Body of pancreas (tissue), 4 donors: ENCODE measurements at regions not wholly inside any gene's neighbourhood (a gene's known extent, or its start where the extent isn't known, plus 50 kb on each side); places are given as distances from the start of the nearest gene placed in this dataset.

ENCODE experiments used
- POLR2A ChIP-seq, 3 donors: fragments of 450-650 bp; IDR thresholded peaks; one replicate each; pipeline ENCODE4 v1.6.1; 2016; ENCODE audit warnings: antibody characterized with exemption in 3 of 3, mild to moderate bottlenecking in 2 of 3
- TF ChIP-seq, protein P1 (sequence below), 7 experiments: fragments of 450-650 bp in 4 of 7; fragments of 200-600 bp in 3 of 7; sonication (generic) in 3 of 7; IDR thresholded peaks; one replicate each; pipeline ENCODE4 v1.5.1; 2016 to 2019; ENCODE audit warnings: antibody characterized with exemption in 7 of 7

DNA sequence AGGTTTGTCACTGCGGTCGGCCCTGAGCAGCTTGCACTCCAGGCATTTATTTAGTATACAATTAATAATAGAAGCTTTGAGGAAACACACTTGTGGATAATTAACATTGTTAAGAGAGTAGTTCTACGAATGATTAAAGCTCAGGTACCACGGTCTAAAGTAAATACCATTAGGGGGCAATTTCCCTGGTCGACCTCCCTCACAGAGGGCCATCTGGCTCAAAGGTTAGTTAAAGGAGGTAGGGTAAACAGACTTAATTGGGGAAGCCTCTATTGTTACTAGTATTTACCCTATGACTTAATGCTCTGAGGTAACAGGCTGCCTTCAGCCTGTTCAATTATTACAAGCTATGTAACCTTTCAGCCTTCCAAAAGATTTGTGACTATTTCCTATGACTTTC is 122.3 kb upstream of the SLC44A3 start:
- TF ChIP-seq, protein P1, sequence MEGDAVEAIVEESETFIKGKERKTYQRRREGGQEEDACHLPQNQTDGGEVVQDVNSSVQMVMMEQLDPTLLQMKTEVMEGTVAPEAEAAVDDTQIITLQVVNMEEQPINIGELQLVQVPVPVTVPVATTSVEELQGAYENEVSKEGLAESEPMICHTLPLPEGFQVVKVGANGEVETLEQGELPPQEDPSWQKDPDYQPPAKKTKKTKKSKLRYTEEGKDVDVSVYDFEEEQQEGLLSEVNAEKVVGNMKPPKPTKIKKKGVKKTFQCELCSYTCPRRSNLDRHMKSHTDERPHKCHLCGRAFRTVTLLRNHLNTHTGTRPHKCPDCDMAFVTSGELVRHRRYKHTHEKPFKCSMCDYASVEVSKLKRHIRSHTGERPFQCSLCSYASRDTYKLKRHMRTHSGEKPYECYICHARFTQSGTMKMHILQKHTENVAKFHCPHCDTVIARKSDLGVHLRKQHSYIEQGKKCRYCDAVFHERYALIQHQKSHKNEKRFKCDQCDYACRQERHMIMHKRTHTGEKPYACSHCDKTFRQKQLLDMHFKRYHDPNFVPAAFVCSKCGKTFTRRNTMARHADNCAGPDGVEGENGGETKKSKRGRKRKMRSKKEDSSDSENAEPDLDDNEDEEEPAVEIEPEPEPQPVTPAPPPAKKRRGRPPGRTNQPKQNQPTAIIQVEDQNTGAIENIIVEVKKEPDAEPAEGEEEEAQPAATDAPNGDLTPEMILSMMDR (IDR thresholded peaks at IDR 0.05) = no peak
- no peak for TF ChIP-seq POLR2A (IDR thresholded peaks at IDR 0.05)
